Thyroid gland (tissue), 4 donors: ENCODE measurements at regions not wholly inside any gene's neighbourhood (a gene's known extent, or its start where the extent isn't known, plus 50 kb on each side); places are given as distances from the start of the nearest gene placed in this dataset.

Source experiments
- DNase-seq, 2 donors: peaks; one replicate each; pipeline ENCODE4 v3.0.0-alpha.2; 2019
- H3K27ac ChIP-seq, 3 donors: fragments of 200-600 bp; sonication (generic); 1 replicate in 2 of 3; 2 replicates in 1 of 3; pipeline ENCODE4 v1.5.1; 2016 to 2019; ENCODE audit warnings: mild to moderate bottlenecking in 1 of 3, moderate library complexity in 1 of 3
- H3K27me3 ChIP-seq: fragments of 200-600 bp; sonication (generic); one replicate; pipeline ENCODE4 v1.5.1; 2019
- H3K36me3 ChIP-seq, 2 donors: fragments of 200-600 bp; sonication (generic); one replicate each; pipeline ENCODE4 v1.5.1; 2016 to 2019
- H3K4me1 ChIP-seq, 2 donors: fragments of 200-600 bp; sonication (generic); one replicate each; pipeline ENCODE4 v1.5.1; 2017 to 2019
- H3K4me3 ChIP-seq, 3 donors: fragments of 200-600 bp; sonication (generic); replicated peaks in 1 of 3; 1 replicate in 2 of 3; 2 replicates in 1 of 3; pipeline ENCODE4 v1.5.1; 2016; ENCODE audit warnings: mild to moderate bottlenecking in 1 of 3
- H3K9me3 ChIP-seq: fragments of 200-600 bp; sonication (generic); one replicate; pipeline ENCODE4 v1.5.1; 2017
- CTCF ChIP-seq, 6 experiments: fragments of 200-600 bp in 3 of 6; fragments of 450-650 bp in 3 of 6; sonication (generic) in 3 of 6; IDR thresholded peaks; one replicate each; pipeline ENCODE4 v1.5.1; 2016 to 2019; ENCODE audit warnings: antibody characterized with exemption in 6 of 6, mild to moderate bottlenecking in 2 of 6, inconsistent platforms in 1 of 6, moderate library complexity in 1 of 6
- POLR2A ChIP-seq, 2 donors: fragments of 450-650 bp; IDR thresholded peaks; one replicate each; pipeline ENCODE4 v1.6.1; 2017; ENCODE audit warnings: antibody characterized with exemption in 2 of 2, mild to moderate bottlenecking in 2 of 2, moderate library complexity in 1 of 2
- WGBS, 2 donors: methylation state at CpG; one replicate each; pipeline ENCODE4 v1.1.5; 2017; 5-methylcytosine and 5-hydroxymethylcytosine counted together
- intact Hi-C: fragments of 100-400 bp; cut with DNase I; formaldehyde crosslinking; loops from one replicate; pipeline ENCODE4 v1.15.1; 2023

- TF ChIP-seq POLR2A (IDR thresholded peaks at IDR 0.05) (no peak), CTCF (IDR thresholded peaks at IDR 0.05) (no peak)
- intact Hi-C loops = no loop called here
- H3K27me3 ChIP-seq = no peaks in the 10 kb centered on the region
- H3K4me1 ChIP-seq = no peaks in the 10 kb centered on the region
- no peak overlapping the region for H3K27ac ChIP-seq
- 80 to 84% methylated on average over 10 of the region's 10 CpGs for WGBS, 2 donors
- H3K9me3 ChIP-seq = no peaks in the 10 kb centered on the region
- no peak overlapping the region for H3K4me3 ChIP-seq
- H3K36me3 ChIP-seq = no peaks in the 10 kb centered on the region
- DNase-seq = no peak
These were observed 74.2 kb upstream of the MGMT start for GRCh38 chr10:129392855-129393254.

- Histone ChIP-seq H3K27ac (no peak overlapping the region), H3K4me3 (no peak overlapping the region), H3K36me3 (no peaks in the 10 kb centered on the region), H3K9me3 (no peaks in the 10 kb centered on the region), H3K27me3 (no peaks in the 10 kb centered on the region), H3K4me1 (no peaks in the 10 kb centered on the region)
- DNase-seq = no peak
- WGBS, 2 donors = 81 to 91% methylated on average over 10 of the region's 10 CpGs
- intact Hi-C loops = no loop called here
- TF ChIP-seq CTCF (IDR thresholded peaks at IDR 0.05) (no peak), POLR2A (IDR thresholded peaks at IDR 0.05) (no peak)
These were observed 73.2 kb upstream of the MGMT start for GRCh38 chr10:129393812-129394211.

GRCh38 chr10:129394518-129395328 lies 72.3 kb upstream of the MGMT start:
- intact Hi-C loops = no loop called here
- TF ChIP-seq POLR2A (IDR thresholded peaks at IDR 0.05) (no peak), CTCF (IDR thresholded peaks at IDR 0.05) (no peak)
- H3K27ac ChIP-seq = no peak overlapping the region
- no peak for DNase-seq
- H3K4me1 ChIP-seq = no peaks in the 10 kb centered on the region
- H3K36me3 ChIP-seq = no peaks in the 10 kb centered on the region
- H3K9me3 ChIP-seq = no peaks in the 10 kb centered on the region
- H3K27me3 ChIP-seq = no peaks in the 10 kb centered on the region
- WGBS, 2 donors = 63 to 73% methylated on average over 25 of the region's 25 CpGs
- no peak overlapping the region for H3K4me3 ChIP-seq

- WGBS, 2 donors = 87 to 88% methylated on average over 22 of the region's 22 CpGs
- intact Hi-C loops = no loop called here
- Histone ChIP-seq H3K9me3 (no peaks in the 10 kb centered on the region), H3K4me1 (no peaks in the 10 kb centered on the region), H3K27me3 (no peaks in the 10 kb centered on the region), H3K27ac (no peak overlapping the region), H3K4me3 (no peak overlapping the region), H3K36me3 (no peaks in the 10 kb centered on the region)
- DNase-seq = no peak
- no peak for TF ChIP-seq CTCF (IDR thresholded peaks at IDR 0.05)
- no peak for TF ChIP-seq POLR2A (IDR thresholded peaks at IDR 0.05)
These were observed 70.9 kb upstream of the MGMT start for GRCh38 chr10:129396021-129396722.
